Caco-2 (cell line): ENCODE measurements at regions not wholly inside any gene's neighbourhood (a gene's known extent, or its start where the extent isn't known, plus 50 kb on each side); places are given as distances from the start of the nearest gene placed in this dataset.

Source experiments
- BruUV-seq: library from RNA; stranded (reverse); fragments of 400-500 nt; replicated peaks from 2 replicates; lab custom pipeline; 2021; lab: Mats Ljungman, UMichigan
- CTCF ChIA-PET: fragments of 300-600 bp; sonication (Branson Sonifier 250); formaldehyde crosslinking; loops from one replicate; lab custom pipeline; 2022; ENCODE audit warnings: antibody characterized with exemption; lab: Charles Lee
- POLR2A ChIA-PET: fragments of 300-600 bp; sonication (Branson Sonifier 250); formaldehyde crosslinking; loops from one replicate; lab custom pipeline; 2022; ENCODE audit warnings: antibody characterized with exemption; lab: Charles Lee
- DNase-seq, 2 experiments: peaks; one replicate each; pipeline versions ENCODE4 v3.0.0 to v3.0.0-alpha.2; 2020 to 2022
- H3K27me3 ChIP-seq: replicated peaks from 2 replicates; pipeline ENCODE4 v1.6.0; 2011; ENCODE audit warnings: low read length; ENCODE audit not compliant: control insufficient read depth, insufficient read depth
- H3K36me3 ChIP-seq: 2 replicates; pipeline ENCODE4 v1.5.1; 2011; ENCODE audit warnings: low read length; ENCODE audit not compliant: control insufficient read depth, insufficient read depth
- H3K4me1 ChIP-seq: fragments of 250-450 bp; sonication (Bioruptor Pico); 2 replicates; pipeline ENCODE4 v1.5.1; 2020; ENCODE audit warnings: mild to moderate bottlenecking
- H3K4me3 ChIP-seq: 2 replicates; pipeline ENCODE4 v1.5.1; 2011; ENCODE audit warnings: low read depth, mild to moderate bottlenecking, control low read depth, low read length
- H3K9me3 ChIP-seq: fragments of 250-450 bp; sonication (Bioruptor Pico); 2 replicates; pipeline ENCODE4 v1.5.1; 2020; ENCODE audit warnings: mild to moderate bottlenecking, moderate library complexity
- H3K27ac Mint-ChIP-seq: one replicate; pipeline ENCODE4 v1.8.0; 2022; ENCODE audit warnings: mixed read lengths; ENCODE audit not compliant: unreplicated experiment
- H3K27me3 Mint-ChIP-seq: one replicate; pipeline ENCODE4 v1.8.0; 2022; ENCODE audit warnings: mixed read lengths; ENCODE audit not compliant: insufficient read depth, unreplicated experiment
- H3K36me3 Mint-ChIP-seq: one replicate; pipeline ENCODE4 v1.8.0; 2022; ENCODE audit warnings: mild to moderate bottlenecking, mixed read lengths; ENCODE audit not compliant: insufficient read depth, unreplicated experiment
- H3K4me1 Mint-ChIP-seq: one replicate; pipeline ENCODE4 v1.8.0; 2022; ENCODE audit warnings: low read depth, mixed read lengths; ENCODE audit not compliant: unreplicated experiment
- H3K4me3 Mint-ChIP-seq: one replicate; pipeline ENCODE4 v1.8.0; 2022; ENCODE audit warnings: mild to moderate bottlenecking, moderate library complexity, mixed read lengths; ENCODE audit not compliant: unreplicated experiment
- H3K9me3 Mint-ChIP-seq: one replicate; pipeline ENCODE4 v1.8.0; 2022; ENCODE audit warnings: mixed read lengths; ENCODE audit not compliant: unreplicated experiment
- intact Hi-C: fragments of 100-400 bp; cut with micrococcal nuclease; formaldehyde crosslinking; loops from one replicate; pipeline ENCODE4 v1.10.0; 2022; ENCODE audit not compliant: unreplicated experiment
- TF ChIP-seq, protein P1 (sequence below), 2 experiments: fragments of 200-600 bp in 1 of 2; IDR thresholded peaks; 1 replicate in 1 of 2; 2 replicates in 1 of 2; pipeline versions ENCODE4 v1.5.1 to v1.8.0; 2011 to 2022; ENCODE audit warnings: antibody characterized with exemption in 1 of 2, control low read depth in 1 of 2, inconsistent platforms in 1 of 2, low read depth in 1 of 2, low read length in 1 of 2, mild to moderate bottlenecking in 1 of 2, moderate library complexity in 1 of 2; ENCODE audit not compliant: insufficient read depth in 1 of 2, severe bottlenecking in 1 of 2, unreplicated experiment in 1 of 2

DNA sequence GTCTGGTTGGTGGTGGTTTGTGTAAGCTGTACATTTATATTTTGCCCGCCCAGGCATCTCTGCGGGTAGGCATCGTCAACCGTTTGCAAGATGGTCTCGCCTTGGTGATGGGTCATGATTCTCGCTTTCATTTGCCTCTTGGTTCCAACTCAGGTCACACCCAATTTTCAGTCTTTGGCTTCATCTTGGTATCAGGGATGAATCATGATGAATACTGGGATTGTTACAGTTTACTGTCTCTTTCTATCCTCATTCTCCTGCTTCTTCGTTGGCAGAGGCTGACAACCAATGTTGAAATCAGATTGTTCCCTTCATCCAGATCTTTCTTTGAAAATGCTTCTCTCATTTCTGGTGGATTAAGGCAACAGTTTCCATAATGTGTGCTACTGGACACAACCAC lies 129.7 kb upstream of the KAZN start:
- Mint-ChIP-seq H3K9me3 (no peaks in the 10 kb centered on the region), H3K4me1 (no peaks in the 10 kb centered on the region), H3K4me3 (no peak overlapping the region), H3K36me3 (no peaks in the 10 kb centered on the region), H3K27me3 (peaks cover 3% of the 10 kb centered on the region), H3K27ac (no peak overlapping the region)
- BruUV-seq, result no TSS peak
- Histone ChIP-seq H3K9me3 (no peaks in the 10 kb centered on the region), H3K4me3 (no peak overlapping the region), H3K27me3 (no peaks in the 10 kb centered on the region), H3K36me3 (no peaks in the 10 kb centered on the region), H3K4me1 (no peaks in the 10 kb centered on the region)
- TF ChIP-seq, protein P1, sequence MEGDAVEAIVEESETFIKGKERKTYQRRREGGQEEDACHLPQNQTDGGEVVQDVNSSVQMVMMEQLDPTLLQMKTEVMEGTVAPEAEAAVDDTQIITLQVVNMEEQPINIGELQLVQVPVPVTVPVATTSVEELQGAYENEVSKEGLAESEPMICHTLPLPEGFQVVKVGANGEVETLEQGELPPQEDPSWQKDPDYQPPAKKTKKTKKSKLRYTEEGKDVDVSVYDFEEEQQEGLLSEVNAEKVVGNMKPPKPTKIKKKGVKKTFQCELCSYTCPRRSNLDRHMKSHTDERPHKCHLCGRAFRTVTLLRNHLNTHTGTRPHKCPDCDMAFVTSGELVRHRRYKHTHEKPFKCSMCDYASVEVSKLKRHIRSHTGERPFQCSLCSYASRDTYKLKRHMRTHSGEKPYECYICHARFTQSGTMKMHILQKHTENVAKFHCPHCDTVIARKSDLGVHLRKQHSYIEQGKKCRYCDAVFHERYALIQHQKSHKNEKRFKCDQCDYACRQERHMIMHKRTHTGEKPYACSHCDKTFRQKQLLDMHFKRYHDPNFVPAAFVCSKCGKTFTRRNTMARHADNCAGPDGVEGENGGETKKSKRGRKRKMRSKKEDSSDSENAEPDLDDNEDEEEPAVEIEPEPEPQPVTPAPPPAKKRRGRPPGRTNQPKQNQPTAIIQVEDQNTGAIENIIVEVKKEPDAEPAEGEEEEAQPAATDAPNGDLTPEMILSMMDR (IDR thresholded peaks at IDR 0.05; ENCODE audit: insufficient read depth in 1 of 2, low read depth in 1 of 2, low read length in 1 of 2, severe bottlenecking in 1 of 2, unreplicated experiment in 1 of 2), result no peak
- CTCF ChIA-PET, result no interaction called here
- POLR2A ChIA-PET, result no interaction called here
- intact Hi-C loops, result no loop called here
- DNase-seq, result no peak

DNA sequence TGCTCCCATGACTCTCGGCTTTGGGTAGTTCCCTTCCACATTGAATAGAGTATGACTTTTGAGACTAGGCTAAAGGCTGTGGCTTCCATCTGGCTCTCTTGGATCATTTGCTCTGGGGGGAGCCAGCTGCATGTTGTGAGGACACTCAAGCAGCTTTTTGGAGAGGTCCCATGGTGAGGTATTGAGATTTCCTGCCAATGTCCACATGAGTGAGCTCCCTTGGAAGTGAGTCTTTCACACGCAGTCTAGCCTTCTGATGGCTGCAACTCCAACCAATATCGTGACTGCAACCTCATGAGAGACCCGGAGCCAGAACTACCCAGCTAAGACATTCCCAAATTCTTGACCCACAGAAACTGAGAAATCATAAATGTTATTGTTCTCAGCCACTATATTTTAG lies 127.7 kb upstream of the KAZN start:
- no peaks in the 10 kb centered on the region for H3K36me3 ChIP-seq
- H3K9me3 Mint-ChIP-seq, result peaks cover 10% of the 10 kb centered on the region
- no peak overlapping the region for H3K4me3 Mint-ChIP-seq
- DNase-seq, result no peak
- H3K36me3 Mint-ChIP-seq, result no peaks in the 10 kb centered on the region
- CTCF ChIA-PET, result no interaction called here
- BruUV-seq, result no TSS peak
- POLR2A ChIA-PET, result no interaction called here
- no peaks in the 10 kb centered on the region for H3K4me1 ChIP-seq
- H3K4me1 Mint-ChIP-seq, result no peaks in the 10 kb centered on the region
- H3K27ac Mint-ChIP-seq, result no peak overlapping the region
- no peak overlapping the region for H3K4me3 ChIP-seq
- intact Hi-C loops, result no loop called here
- no peaks in the 10 kb centered on the region for H3K27me3 ChIP-seq
- H3K27me3 Mint-ChIP-seq, result peaks cover 8% of the 10 kb centered on the region
- TF ChIP-seq, protein P1 (IDR thresholded peaks at IDR 0.05; ENCODE audit: insufficient read depth in 1 of 2, low read depth in 1 of 2, low read length in 1 of 2, severe bottlenecking in 1 of 2, unreplicated experiment in 1 of 2), result no peak
- no peaks in the 10 kb centered on the region for H3K9me3 ChIP-seq

DNA sequence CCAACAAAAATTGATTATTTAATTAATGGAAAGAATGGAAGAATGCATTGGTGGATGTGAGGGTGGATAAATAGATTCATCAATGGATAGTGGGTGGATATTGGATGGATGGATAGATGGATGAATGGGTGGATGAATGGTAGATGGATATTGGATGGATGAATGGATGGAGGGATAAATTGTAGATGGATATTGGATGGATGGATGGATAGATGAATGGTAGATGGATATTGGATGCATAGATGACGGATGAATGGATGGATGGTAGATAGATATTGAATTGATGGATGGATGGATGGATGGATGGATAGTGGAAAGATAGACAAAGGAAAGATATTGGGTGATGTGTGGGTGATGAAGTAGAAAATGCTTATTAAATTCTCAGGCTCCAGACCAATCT lies 123.6 kb upstream of the KAZN start:
- no peak overlapping the region for H3K4me3 Mint-ChIP-seq
- H3K9me3 Mint-ChIP-seq, result peaks cover 10% of the 10 kb centered on the region
- no peak for DNase-seq
- H3K36me3 Mint-ChIP-seq, result no peaks in the 10 kb centered on the region
- ChIA-PET CTCF (no interaction called here), POLR2A (no interaction called here)
- no peak overlapping the region for H3K4me3 ChIP-seq
- H3K36me3 ChIP-seq, result no peaks in the 10 kb centered on the region
- no peaks in the 10 kb centered on the region for H3K4me1 Mint-ChIP-seq
- H3K4me1 ChIP-seq, result peaks cover 4% of the 10 kb centered on the region; the same call in 1 of the 2 replicates
- no peak overlapping the region for H3K27ac Mint-ChIP-seq
- intact Hi-C loops, result no loop called here
- no peaks in the 10 kb centered on the region for H3K27me3 ChIP-seq
- H3K27me3 Mint-ChIP-seq, result peaks cover 7% of the 10 kb centered on the region
- no TSS peak for BruUV-seq
- no peaks in the 10 kb centered on the region for H3K9me3 ChIP-seq
- TF ChIP-seq, protein P1 (IDR thresholded peaks at IDR 0.05; ENCODE audit: insufficient read depth in 1 of 2, low read depth in 1 of 2, low read length in 1 of 2, severe bottlenecking in 1 of 2, unreplicated experiment in 1 of 2), result no peak
